H9 (cell line): ENCODE measurements at regions not wholly inside any gene's neighbourhood (a gene's known extent, or its start where the extent isn't known, plus 50 kb on each side); places are given as distances from the start of the nearest gene placed in this dataset.

ENCODE experiments used
- DNase-seq: peaks from one replicate; pipeline ENCODE4 v3.0.0-alpha.2; 2017
- H2AFZ ChIP-seq: one replicate; pipeline ENCODE4 v1.6.1; 2013; ENCODE audit warnings: mild to moderate bottlenecking, low read length, control low read depth, moderate library complexity
- H2AK5ac ChIP-seq: 2 replicates; pipeline ENCODE4 v1.6.1; 2013; ENCODE audit warnings: low read length, control low read depth, mixed read lengths; ENCODE audit not compliant: insufficient read length
- H2BK120ac ChIP-seq: one replicate; pipeline ENCODE4 v1.6.1; 2013; ENCODE audit warnings: low read depth, mild to moderate bottlenecking, low read length, control low read depth, inconsistent platforms; ENCODE audit not compliant: poor library complexity, severe bottlenecking
- H2BK12ac ChIP-seq: 2 replicates; pipeline ENCODE4 v1.6.1; 2013; ENCODE audit warnings: low read length, control low read depth, mixed read lengths, low read depth; ENCODE audit not compliant: insufficient read length
- H2BK15ac ChIP-seq: 2 replicates; pipeline ENCODE4 v1.6.1; 2013; ENCODE audit warnings: low read depth, low read length, control low read depth
- H2BK20ac ChIP-seq: one replicate; pipeline ENCODE4 v1.6.1; 2013; ENCODE audit warnings: low read depth, mild to moderate bottlenecking, low read length, control low read depth, inconsistent platforms; ENCODE audit not compliant: poor library complexity, severe bottlenecking
- H2BK5ac ChIP-seq: 2 replicates; pipeline ENCODE4 v1.6.1; 2013; ENCODE audit warnings: low read length, control low read depth, mixed read lengths; ENCODE audit not compliant: insufficient read length
- H3K14ac ChIP-seq: 2 replicates; pipeline ENCODE4 v1.6.1; 2013; ENCODE audit warnings: low read length, control low read depth; ENCODE audit not compliant: insufficient read depth
- H3K18ac ChIP-seq: 2 replicates; pipeline ENCODE4 v1.6.1; 2013; ENCODE audit warnings: low read depth, mild to moderate bottlenecking, mixed read lengths, low read length, control low read depth; ENCODE audit not compliant: insufficient read length
- H3K23ac ChIP-seq: 2 replicates; pipeline ENCODE4 v1.6.1; 2013; ENCODE audit warnings: low read length, control low read depth, mixed read lengths, low read depth; ENCODE audit not compliant: insufficient read length
- H3K23me2 ChIP-seq: 2 replicates; pipeline ENCODE4 v1.6.1; 2013; ENCODE audit warnings: low read depth, mild to moderate bottlenecking, mixed read lengths, low read length, control low read depth; ENCODE audit not compliant: insufficient read length, poor library complexity, severe bottlenecking
- H3K27ac ChIP-seq: 2 replicates; pipeline ENCODE4 v1.5.1; 2013; ENCODE audit warnings: low read length, control low read depth, mixed read lengths, low read depth; ENCODE audit not compliant: insufficient read length
- H3K27me3 ChIP-seq: 2 replicates; pipeline ENCODE4 v1.6.1; 2013; ENCODE audit warnings: low read length, control low read depth, inconsistent platforms; ENCODE audit not compliant: insufficient read depth
- H3K4ac ChIP-seq: 2 replicates; pipeline ENCODE4 v1.6.1; 2013; ENCODE audit warnings: low read depth, mild to moderate bottlenecking, control low read depth, inconsistent platforms, low read length, moderate library complexity
- H3K4me1 ChIP-seq: 2 replicates; pipeline ENCODE4 v1.6.1; 2013; ENCODE audit warnings: low read length, control low read depth, inconsistent platforms; ENCODE audit not compliant: insufficient read depth
- H3K4me2 ChIP-seq: 2 replicates; pipeline ENCODE4 v1.6.1; 2013; ENCODE audit warnings: low read length, control low read depth, mixed read lengths; ENCODE audit not compliant: insufficient read length, insufficient read depth
- H3K56ac ChIP-seq: 2 replicates; pipeline ENCODE4 v1.6.1; 2013; ENCODE audit warnings: low read depth, mild to moderate bottlenecking, mixed read lengths, low read length, control low read depth; ENCODE audit not compliant: insufficient read length
- H3K79me1 ChIP-seq: 2 replicates; pipeline ENCODE4 v1.6.1; 2013; ENCODE audit warnings: low read depth, mild to moderate bottlenecking, moderate library complexity, low read length, control low read depth, inconsistent platforms; ENCODE audit not compliant: insufficient read depth, poor library complexity, severe bottlenecking
- H3K79me2 ChIP-seq: 2 replicates; pipeline ENCODE4 v1.6.1; 2013; ENCODE audit warnings: low read length, control low read depth, inconsistent platforms; ENCODE audit not compliant: insufficient read depth
- H3K9ac ChIP-seq: 2 replicates; pipeline ENCODE4 v1.6.1; 2013; ENCODE audit warnings: low read length, control low read depth, mixed read lengths; ENCODE audit not compliant: insufficient read length; ENCODE audit errors: extremely low read depth
- H3K9me3 ChIP-seq: one replicate; pipeline ENCODE4 v1.6.1; 2013; ENCODE audit warnings: low read depth, low read length, inconsistent platforms; ENCODE audit not compliant: control insufficient read depth
- H3T11ph ChIP-seq: one replicate; pipeline ENCODE4 v1.6.1; 2013; ENCODE audit warnings: mild to moderate bottlenecking, low read length, control low read depth, inconsistent platforms
- H4K20me1 ChIP-seq: one replicate; pipeline ENCODE4 v1.6.1; 2013; ENCODE audit not compliant: control insufficient read depth, insufficient read length, insufficient read depth
- H4K5ac ChIP-seq: 2 replicates; pipeline ENCODE4 v1.6.1; 2013; ENCODE audit warnings: low read depth, mild to moderate bottlenecking, mixed read lengths, low read length, control low read depth; ENCODE audit not compliant: insufficient read length
- H4K8ac ChIP-seq: replicated peaks from 2 replicates; pipeline ENCODE4 v1.6.1; 2013; ENCODE audit warnings: low read length, control low read depth, mixed read lengths, low read depth; ENCODE audit not compliant: insufficient read length
- H4K91ac ChIP-seq: 2 replicates; pipeline ENCODE4 v1.6.1; 2013; ENCODE audit warnings: low read depth, mild to moderate bottlenecking, moderate library complexity, mixed read lengths, low read length, control low read depth; ENCODE audit not compliant: insufficient read length
- H3K27ac Mint-ChIP-seq, 3 experiments: 2 replicates in 2 of 3; 3 replicates in 1 of 3; pipeline ENCODE4 v1.8.0; 2020 to 2021; ENCODE audit warnings: mixed read lengths in 3 of 3, mild to moderate bottlenecking in 1 of 3, moderate library complexity in 1 of 3
- H3K27me3 Mint-ChIP-seq: 2 replicates; pipeline ENCODE4 v1.8.0; 2021; ENCODE audit warnings: low read depth, mild to moderate bottlenecking, moderate library complexity, mixed read lengths
- H3K36me3 Mint-ChIP-seq, 3 experiments: 2 replicates in 2 of 3; 3 replicates in 1 of 3; pipeline ENCODE4 v1.8.0; 2020 to 2021; ENCODE audit warnings: low read depth in 3 of 3, mixed read lengths in 3 of 3; ENCODE audit not compliant: insufficient read depth in 1 of 3
- H3K4me1 Mint-ChIP-seq, 2 experiments: 2 replicates each; pipeline ENCODE4 v1.8.0; 2020; ENCODE audit warnings: mixed read lengths in 2 of 2
- H3K4me3 Mint-ChIP-seq, 2 experiments: 2 replicates in 1 of 2; 3 replicates in 1 of 2; pipeline ENCODE4 v1.8.0; 2020 to 2021; ENCODE audit warnings: mild to moderate bottlenecking in 2 of 2, mixed read lengths in 2 of 2, moderate library complexity in 1 of 2
- H3K9me3 Mint-ChIP-seq, 2 experiments: 2 replicates in 1 of 2; 3 replicates in 1 of 2; pipeline ENCODE4 v1.8.0; 2020; ENCODE audit warnings: mild to moderate bottlenecking in 2 of 2, mixed read lengths in 2 of 2, moderate library complexity in 1 of 2
- WGBS: extraction: QIAGEN DNeasy Blood & Tissue Kit; methylation state at CpG from one replicate; pipeline ENCODE4 v1.1.7; 2013; ENCODE audit warnings: missing lambda C conversion rate, low lambda C conversion rate, mixed read lengths; ENCODE audit not compliant: insufficient read length; ENCODE audit errors: extremely low coverage; 5-methylcytosine and 5-hydroxymethylcytosine counted together
- TF ChIP-seq, protein P1 (sequence below): fragments of 200-600 bp; sonication (generic); conservative IDR thresholded peaks from 3 replicates; pipeline ENCODE4 v1.8.0; 2021; ENCODE audit warnings: antibody characterized with exemption, mild to moderate bottlenecking

DNA sequence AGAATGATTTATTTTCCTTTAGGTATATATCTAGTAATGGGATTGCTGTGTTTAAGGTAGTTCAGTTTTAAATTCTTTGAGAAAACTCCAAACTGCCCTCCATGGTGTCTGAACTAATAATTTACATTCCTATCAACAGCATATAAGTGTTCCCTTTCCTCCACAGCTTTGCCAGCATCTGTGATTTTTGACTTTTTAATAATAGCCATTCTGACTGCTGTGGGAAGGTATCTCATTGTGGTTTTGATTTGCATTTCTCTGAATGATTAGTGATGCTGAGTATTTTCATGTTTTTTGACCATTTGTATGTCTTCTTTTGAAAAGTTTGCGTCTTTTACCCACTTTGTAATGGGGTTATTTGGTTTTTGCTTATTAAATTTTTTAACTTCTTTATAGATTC, 571.6 kb upstream of the CCDC54 start:
- Histone ChIP-seq H3K23me2 (no peaks in the 10 kb centered on the region), H3K4me1 (no peaks in the 10 kb centered on the region), H3K9ac (no peak overlapping the region), H2BK12ac (no peak overlapping the region), H3K4ac (no peak overlapping the region), H3K56ac (no peak overlapping the region), H3K18ac (no peak overlapping the region), H3K79me1 (no peaks in the 10 kb centered on the region), H2BK5ac (no peak overlapping the region), H3K23ac (no peak overlapping the region), H3K9me3 (no peaks in the 10 kb centered on the region), H2BK15ac (no peak overlapping the region), H3K27ac (no peak overlapping the region), H4K5ac (no peak overlapping the region), H4K8ac (no peak overlapping the region), H2BK120ac (no peak overlapping the region), H4K20me1 (no peaks in the 10 kb centered on the region), H3K79me2 (no peaks in the 10 kb centered on the region), H3K4me2 (no peak overlapping the region), H4K91ac (no peak overlapping the region), H3T11ph (no peak overlapping the region), H3K14ac (no peak overlapping the region), H2AK5ac (no peak overlapping the region), H2BK20ac (no peak overlapping the region), H3K27me3 (no peaks in the 10 kb centered on the region), H2AFZ (no peak overlapping the region)
- no peak overlapping the region for H3K27ac Mint-ChIP-seq
- no peaks in the 10 kb centered on the region for H3K4me1 Mint-ChIP-seq
- H3K9me3 Mint-ChIP-seq, result no peaks in the 10 kb centered on the region
- no peak overlapping the region for H3K4me3 Mint-ChIP-seq
- TF ChIP-seq, protein P1, sequence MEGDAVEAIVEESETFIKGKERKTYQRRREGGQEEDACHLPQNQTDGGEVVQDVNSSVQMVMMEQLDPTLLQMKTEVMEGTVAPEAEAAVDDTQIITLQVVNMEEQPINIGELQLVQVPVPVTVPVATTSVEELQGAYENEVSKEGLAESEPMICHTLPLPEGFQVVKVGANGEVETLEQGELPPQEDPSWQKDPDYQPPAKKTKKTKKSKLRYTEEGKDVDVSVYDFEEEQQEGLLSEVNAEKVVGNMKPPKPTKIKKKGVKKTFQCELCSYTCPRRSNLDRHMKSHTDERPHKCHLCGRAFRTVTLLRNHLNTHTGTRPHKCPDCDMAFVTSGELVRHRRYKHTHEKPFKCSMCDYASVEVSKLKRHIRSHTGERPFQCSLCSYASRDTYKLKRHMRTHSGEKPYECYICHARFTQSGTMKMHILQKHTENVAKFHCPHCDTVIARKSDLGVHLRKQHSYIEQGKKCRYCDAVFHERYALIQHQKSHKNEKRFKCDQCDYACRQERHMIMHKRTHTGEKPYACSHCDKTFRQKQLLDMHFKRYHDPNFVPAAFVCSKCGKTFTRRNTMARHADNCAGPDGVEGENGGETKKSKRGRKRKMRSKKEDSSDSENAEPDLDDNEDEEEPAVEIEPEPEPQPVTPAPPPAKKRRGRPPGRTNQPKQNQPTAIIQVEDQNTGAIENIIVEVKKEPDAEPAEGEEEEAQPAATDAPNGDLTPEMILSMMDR, result no peak
- H3K36me3 Mint-ChIP-seq, result no peaks in the 10 kb centered on the region
- no peak for DNase-seq
- no CpG with 5 or more reads among the region's 1 CpG for WGBS
- no peaks in the 10 kb centered on the region for H3K27me3 Mint-ChIP-seq
